ENCODE measurements at regions not wholly inside any gene's neighbourhood (a gene's known extent, or its start where the extent isn't known, plus 50 kb on each side); places are given as distances from the start of the nearest gene placed in this dataset.

DNA sequence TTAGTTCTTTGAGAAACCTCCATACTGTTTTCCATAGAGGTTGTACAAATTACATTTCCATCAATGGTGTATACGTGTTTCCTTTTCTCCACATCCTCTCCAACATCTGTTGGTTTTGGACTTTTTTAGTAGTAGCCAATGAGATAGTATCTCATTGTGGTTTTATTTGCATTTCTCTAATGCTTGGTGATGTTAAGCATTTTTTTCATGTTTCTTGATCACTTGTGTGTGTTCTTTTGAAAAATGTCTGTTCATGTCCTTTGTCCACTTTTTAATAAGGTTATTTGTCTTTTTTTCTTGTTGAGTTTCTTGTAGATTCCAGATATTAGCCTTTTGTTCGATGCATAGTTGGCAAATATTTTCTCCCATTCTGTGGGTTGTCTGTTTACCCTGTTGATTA lies 392.3 kb upstream of the ZEB2 start:
- H3K4me1 ChIP-seq (ENCODE audit: insufficient read depth, low read length): no peaks in the 10 kb centered on the region

More for the DNA sequence above, 392.3 kb upstream of the ZEB2 start:
- Histone ChIP-seq H4K20me1 (ENCODE audit: control insufficient read depth, insufficient read depth, insufficient read length) (no peaks in the 10 kb centered on the region), H3K79me1 (ENCODE audit: insufficient read depth, low read depth, low read length, poor library complexity, severe bottlenecking) (no peaks in the 10 kb centered on the region), H3K23ac (ENCODE audit: insufficient read length, low read depth, low read length) (no peak overlapping the region), H3T11ph (ENCODE audit: low read length) (no peak overlapping the region), H4K91ac (ENCODE audit: insufficient read length, low read depth, low read length) (no peak overlapping the region), H2AFZ (ENCODE audit: low read length) (no peak overlapping the region), H3K14ac (ENCODE audit: insufficient read depth, low read length) (no peak overlapping the region), H3K27me3 (ENCODE audit: insufficient read depth, low read length) (no peaks in the 10 kb centered on the region), H4K5ac (ENCODE audit: insufficient read length, low read depth, low read length) (no peak overlapping the region), H2BK120ac (ENCODE audit: low read depth, low read length, poor library complexity, severe bottlenecking) (no peak overlapping the region), H3K23me2 (ENCODE audit: insufficient read length, low read depth, low read length, poor library complexity, severe bottlenecking) (no peaks in the 10 kb centered on the region), H2BK12ac (ENCODE audit: insufficient read length, low read depth, low read length) (no peak overlapping the region), H2BK15ac (ENCODE audit: low read depth, low read length) (no peak overlapping the region), H3K4ac (ENCODE audit: low read depth, low read length) (no peak overlapping the region), H2BK20ac (ENCODE audit: low read depth, low read length, poor library complexity, severe bottlenecking) (no peak overlapping the region), H3K9ac (ENCODE audit: extremely low read depth, insufficient read length, low read length) (no peak overlapping the region), H3K56ac (ENCODE audit: insufficient read length, low read depth, low read length) (no peak overlapping the region), H2BK5ac (ENCODE audit: insufficient read length, low read length) (no peak overlapping the region), H2AK5ac (ENCODE audit: insufficient read length, low read length) (no peak overlapping the region), H3K79me2 (ENCODE audit: insufficient read depth, low read length) (no peaks in the 10 kb centered on the region), H3K18ac (ENCODE audit: insufficient read length, low read depth, low read length) (no peak overlapping the region), H4K8ac (replicated peaks; ENCODE audit: insufficient read length, low read depth, low read length) (no peak overlapping the region), H3K27ac (ENCODE audit: insufficient read length, low read depth, low read length) (no peak overlapping the region), H3K4me2 (ENCODE audit: insufficient read depth, insufficient read length, low read length) (no peak overlapping the region), H3K9me3 (ENCODE audit: control insufficient read depth, low read depth, low read length) (no peaks in the 10 kb centered on the region)
- H3K4me1 Mint-ChIP-seq: no peaks in the 10 kb centered on the region
- H3K36me3 Mint-ChIP-seq (ENCODE audit: insufficient read depth in 1 of 3, low read depth in 3 of 3): peaks cover 0 to 3% (median 1%) of the 10 kb centered on the region in 3 experiments; a peak in 1 of 7 replicates
- H3K4me3 Mint-ChIP-seq: no peak overlapping the region
- peaks cover 0 to 7% of the 10 kb centered on the region in 2 experiments; a peak in 1 of 5 replicates for H3K9me3 Mint-ChIP-seq
- no peaks in the 10 kb centered on the region for H3K27me3 Mint-ChIP-seq (ENCODE audit: low read depth)
- WGBS (ENCODE audit: extremely low coverage, insufficient read length, low lambda C conversion rate): no CpG with 5 or more reads among the region's 2 CpGs
- no peak overlapping the region for H3K27ac Mint-ChIP-seq
- TF ChIP-seq, protein P1, sequence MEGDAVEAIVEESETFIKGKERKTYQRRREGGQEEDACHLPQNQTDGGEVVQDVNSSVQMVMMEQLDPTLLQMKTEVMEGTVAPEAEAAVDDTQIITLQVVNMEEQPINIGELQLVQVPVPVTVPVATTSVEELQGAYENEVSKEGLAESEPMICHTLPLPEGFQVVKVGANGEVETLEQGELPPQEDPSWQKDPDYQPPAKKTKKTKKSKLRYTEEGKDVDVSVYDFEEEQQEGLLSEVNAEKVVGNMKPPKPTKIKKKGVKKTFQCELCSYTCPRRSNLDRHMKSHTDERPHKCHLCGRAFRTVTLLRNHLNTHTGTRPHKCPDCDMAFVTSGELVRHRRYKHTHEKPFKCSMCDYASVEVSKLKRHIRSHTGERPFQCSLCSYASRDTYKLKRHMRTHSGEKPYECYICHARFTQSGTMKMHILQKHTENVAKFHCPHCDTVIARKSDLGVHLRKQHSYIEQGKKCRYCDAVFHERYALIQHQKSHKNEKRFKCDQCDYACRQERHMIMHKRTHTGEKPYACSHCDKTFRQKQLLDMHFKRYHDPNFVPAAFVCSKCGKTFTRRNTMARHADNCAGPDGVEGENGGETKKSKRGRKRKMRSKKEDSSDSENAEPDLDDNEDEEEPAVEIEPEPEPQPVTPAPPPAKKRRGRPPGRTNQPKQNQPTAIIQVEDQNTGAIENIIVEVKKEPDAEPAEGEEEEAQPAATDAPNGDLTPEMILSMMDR (conservative IDR thresholded peaks at IDR 0.05): no peak
- DNase-seq: no peak
